ENCODE measurements at regions not wholly inside any gene's neighbourhood (a gene's known extent, or its start where the extent isn't known, plus 50 kb on each side); places are given as distances from the start of the nearest gene placed in this dataset.

GRCh38 chr1:23615423-23615822 lies 56.1 kb upstream of the ID3 start:
- no peak for DNase-seq (ENCODE audit: low spot score)

GRCh38 chr1:23614032-23614660 lies 54.8 kb upstream of the ID3 start:
- no peak for DNase-seq (ENCODE audit: low spot score)

- DNase-seq (ENCODE audit: low spot score): no peak
Observed at GRCh38 chr1:23613191-23614031, 54.1 kb upstream of the ID3 start.

GRCh38 chr1:23611601-23612327 lies 52.5 kb upstream of the ID3 start:
- no peak for DNase-seq (ENCODE audit: low spot score)

GRCh38 chr1:23610677-23611076 lies 51.4 kb upstream of the ID3 start:
- no peak for DNase-seq (ENCODE audit: low spot score)

- no peak for DNase-seq (ENCODE audit: low spot score)
Observed at GRCh38 chr1:23609971-23610370, 50.7 kb upstream of the ID3 start.

Measured in hepatic stellate cell (primary cell).